ENCODE measurements at regions not wholly inside any gene's neighbourhood (a gene's known extent, or its start where the extent isn't known, plus 50 kb on each side); places are given as distances from the start of the nearest gene placed in this dataset.

DNA sequence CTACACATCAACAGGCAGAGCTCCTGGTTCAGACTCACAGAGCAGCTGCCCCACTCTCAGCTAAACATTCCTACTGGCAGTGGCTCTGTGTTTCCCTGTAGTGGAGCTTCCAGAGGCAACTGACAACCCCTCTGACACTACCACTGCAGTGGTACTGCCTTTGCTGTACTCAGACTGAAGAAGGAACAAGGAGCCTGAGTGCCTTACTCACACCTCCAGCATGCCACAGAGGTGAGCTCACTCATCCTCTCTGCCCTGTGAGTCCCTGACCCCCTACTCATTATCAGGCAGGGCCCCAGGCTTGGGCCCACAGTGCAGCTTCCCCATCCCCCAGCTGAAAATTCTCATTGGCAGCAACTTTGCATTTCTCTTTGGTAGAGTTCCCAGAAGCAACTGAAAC lies 240.5 kb upstream of the POF1B start:
- H3K27ac ChIP-seq, result no peak overlapping the region

DNA sequence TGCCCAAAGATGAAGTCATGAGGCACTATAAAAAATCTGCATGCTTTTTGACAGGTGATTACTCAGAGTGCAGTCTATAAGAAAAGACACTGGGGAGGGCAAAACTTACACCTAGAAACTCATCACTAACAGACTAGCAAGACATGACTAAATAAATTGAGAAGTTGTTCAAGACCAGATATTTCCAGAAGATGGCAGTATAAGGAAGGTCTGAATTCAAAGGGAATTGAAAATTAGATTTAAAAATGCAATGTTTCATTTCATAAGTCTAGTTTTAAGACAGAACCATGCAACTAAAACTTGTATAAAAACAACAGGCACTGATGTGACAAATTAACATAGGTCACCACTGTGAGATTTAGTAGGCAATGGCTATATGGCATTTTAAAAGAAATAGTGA lies 232.5 kb upstream of the POF1B start:
- Histone ChIP-seq H3K4me1 (no peaks in the 10 kb centered on the region), H3K27me3 (no peaks in the 10 kb centered on the region), H3K27ac (no peak overlapping the region), H3K4me3 (no peak overlapping the region), H3K36me3 (no peaks in the 10 kb centered on the region), H3K9me3 (no peaks in the 10 kb centered on the region)
- no peak for DNase-seq (ENCODE audit: low spot score in 2 of 2)
- TF ChIP-seq, protein P1, sequence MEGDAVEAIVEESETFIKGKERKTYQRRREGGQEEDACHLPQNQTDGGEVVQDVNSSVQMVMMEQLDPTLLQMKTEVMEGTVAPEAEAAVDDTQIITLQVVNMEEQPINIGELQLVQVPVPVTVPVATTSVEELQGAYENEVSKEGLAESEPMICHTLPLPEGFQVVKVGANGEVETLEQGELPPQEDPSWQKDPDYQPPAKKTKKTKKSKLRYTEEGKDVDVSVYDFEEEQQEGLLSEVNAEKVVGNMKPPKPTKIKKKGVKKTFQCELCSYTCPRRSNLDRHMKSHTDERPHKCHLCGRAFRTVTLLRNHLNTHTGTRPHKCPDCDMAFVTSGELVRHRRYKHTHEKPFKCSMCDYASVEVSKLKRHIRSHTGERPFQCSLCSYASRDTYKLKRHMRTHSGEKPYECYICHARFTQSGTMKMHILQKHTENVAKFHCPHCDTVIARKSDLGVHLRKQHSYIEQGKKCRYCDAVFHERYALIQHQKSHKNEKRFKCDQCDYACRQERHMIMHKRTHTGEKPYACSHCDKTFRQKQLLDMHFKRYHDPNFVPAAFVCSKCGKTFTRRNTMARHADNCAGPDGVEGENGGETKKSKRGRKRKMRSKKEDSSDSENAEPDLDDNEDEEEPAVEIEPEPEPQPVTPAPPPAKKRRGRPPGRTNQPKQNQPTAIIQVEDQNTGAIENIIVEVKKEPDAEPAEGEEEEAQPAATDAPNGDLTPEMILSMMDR (IDR thresholded peaks at IDR 0.05), result peak in 1 of 5 experiments; percentile 25
- no peak for TF ChIP-seq EP300 (IDR thresholded peaks at IDR 0.05)

More for the DNA sequence above, 240.5 kb upstream of the POF1B start:
- no peak overlapping the region for H3K4me3 ChIP-seq
- no peaks in the 10 kb centered on the region for H3K4me1 ChIP-seq
- TF ChIP-seq, protein P1 (IDR thresholded peaks at IDR 0.05), result no peak
- TF ChIP-seq EP300 (IDR thresholded peaks at IDR 0.05) (no peak), POLR2A (IDR thresholded peaks at IDR 0.05) (no peak)
- no peaks in the 10 kb centered on the region for H3K27me3 ChIP-seq
- no peak for DNase-seq (ENCODE audit: low spot score in 2 of 2)
- no peaks in the 10 kb centered on the region for H3K36me3 ChIP-seq
- no peaks in the 10 kb centered on the region for H3K9me3 ChIP-seq

DNA sequence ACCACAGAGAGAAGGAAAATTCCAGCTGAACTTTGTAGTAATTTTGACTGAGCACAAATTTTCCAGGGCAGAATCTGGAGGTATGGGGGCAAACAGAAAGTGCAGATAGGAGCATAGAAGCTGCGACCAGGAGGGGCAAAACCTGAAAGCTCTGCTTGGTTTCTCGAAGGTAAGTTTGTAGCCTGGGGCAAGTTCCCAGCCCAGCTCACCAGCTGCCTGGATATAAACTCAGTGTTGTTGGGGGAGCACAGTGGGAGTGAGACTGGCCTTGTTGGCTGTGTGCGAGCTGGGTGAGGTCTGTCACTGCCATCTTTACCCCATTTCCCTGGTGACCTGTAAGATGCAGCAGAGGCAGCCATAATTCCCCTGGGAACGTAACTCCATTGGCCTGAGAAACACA lies 213.5 kb upstream of the POF1B start:
- H3K36me3 ChIP-seq, result no peaks in the 10 kb centered on the region
- no peak overlapping the region for H3K4me3 ChIP-seq
- 62 to 69% methylated on average over 3 to 4 of the region's 4 CpGs for WGBS, 2 donors
- no peaks in the 10 kb centered on the region for H3K27me3 ChIP-seq
- H3K9me3 ChIP-seq, result peaks cover 0 to 3% (median 0%) of the 10 kb centered on the region in 4 donors
- no peak overlapping the region for H3K27ac ChIP-seq
- no peak for TF ChIP-seq POLR2A (IDR thresholded peaks at IDR 0.05)
- TF ChIP-seq, protein P1 (IDR thresholded peaks at IDR 0.05), result no peak
- no peak for TF ChIP-seq EP300 (IDR thresholded peaks at IDR 0.05)
- H3K4me1 ChIP-seq, result no peaks in the 10 kb centered on the region
- no peak for DNase-seq (ENCODE audit: low spot score in 2 of 2)

DNA sequence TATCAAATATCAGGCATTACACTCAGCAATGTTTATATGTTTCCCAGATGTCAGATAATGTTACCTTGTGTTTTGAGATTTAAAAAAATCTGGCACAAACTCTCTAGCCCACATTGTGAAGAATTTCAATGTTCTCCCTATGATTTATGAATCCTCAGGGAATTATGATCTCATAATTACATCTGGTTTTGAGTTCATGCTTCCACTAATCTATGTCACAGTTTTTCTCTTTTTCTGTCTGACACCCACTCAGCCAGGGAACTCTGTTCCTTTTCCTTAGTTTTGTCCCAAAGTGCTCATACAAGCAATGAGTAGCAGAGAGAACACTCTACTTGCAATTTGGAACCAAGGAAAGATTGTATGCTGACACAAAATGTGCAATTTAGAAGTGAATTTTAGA lies 212.1 kb upstream of the POF1B start:
- Histone ChIP-seq H3K9me3 (peaks cover 0 to 3% (median 0%) of the 10 kb centered on the region in 4 donors), H3K4me3 (no peak overlapping the region), H3K4me1 (no peaks in the 10 kb centered on the region), H3K27ac (no peak overlapping the region), H3K27me3 (no peaks in the 10 kb centered on the region), H3K36me3 (no peaks in the 10 kb centered on the region)
- DNase-seq (ENCODE audit: low spot score in 2 of 2), result no peak
- TF ChIP-seq, protein P1 (IDR thresholded peaks at IDR 0.05), result no peak
- TF ChIP-seq EP300 (IDR thresholded peaks at IDR 0.05), result no peak
- no peak for TF ChIP-seq POLR2A (IDR thresholded peaks at IDR 0.05)

DNA sequence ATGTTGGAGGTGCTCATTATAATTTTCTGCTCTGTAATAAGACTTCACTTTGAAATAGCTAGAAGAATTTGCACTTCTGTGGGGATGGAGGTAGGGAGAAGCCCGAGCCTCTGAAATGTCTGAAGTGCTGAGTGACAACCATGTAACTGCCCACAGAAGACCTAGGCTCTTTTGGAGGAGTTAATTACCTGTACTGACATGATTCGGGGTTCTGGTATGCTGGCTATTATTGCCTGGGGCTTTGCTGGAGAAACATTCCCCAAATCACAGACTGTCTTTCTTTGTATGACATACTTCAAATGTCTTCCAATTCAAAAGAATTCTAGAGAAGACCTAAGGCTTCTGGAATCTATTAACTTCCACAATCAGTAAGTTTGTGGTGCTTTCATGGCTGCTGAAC lies 211.2 kb upstream of the POF1B start:
- TF ChIP-seq, protein P1 (IDR thresholded peaks at IDR 0.05), result no peak
- TF ChIP-seq EP300 (IDR thresholded peaks at IDR 0.05) (no peak), POLR2A (IDR thresholded peaks at IDR 0.05) (no peak)
- no peaks in the 10 kb centered on the region for H3K27me3 ChIP-seq
- DNase-seq (ENCODE audit: low spot score in 2 of 2), result no peak
- WGBS, 2 donors, result 20 to 41% methylated on average over 2 of the region's 2 CpGs
- no peak overlapping the region for H3K27ac ChIP-seq
- H3K9me3 ChIP-seq, result peaks cover 0 to 3% (median 0%) of the 10 kb centered on the region in 4 donors
- no peaks in the 10 kb centered on the region for H3K4me1 ChIP-seq
- H3K4me3 ChIP-seq, result no peak overlapping the region
- no peaks in the 10 kb centered on the region for H3K36me3 ChIP-seq
